ENCODE measurements at regions not wholly inside any gene's neighbourhood (a gene's known extent, or its start where the extent isn't known, plus 50 kb on each side); places are given as distances from the start of the nearest gene placed in this dataset.

DNA sequence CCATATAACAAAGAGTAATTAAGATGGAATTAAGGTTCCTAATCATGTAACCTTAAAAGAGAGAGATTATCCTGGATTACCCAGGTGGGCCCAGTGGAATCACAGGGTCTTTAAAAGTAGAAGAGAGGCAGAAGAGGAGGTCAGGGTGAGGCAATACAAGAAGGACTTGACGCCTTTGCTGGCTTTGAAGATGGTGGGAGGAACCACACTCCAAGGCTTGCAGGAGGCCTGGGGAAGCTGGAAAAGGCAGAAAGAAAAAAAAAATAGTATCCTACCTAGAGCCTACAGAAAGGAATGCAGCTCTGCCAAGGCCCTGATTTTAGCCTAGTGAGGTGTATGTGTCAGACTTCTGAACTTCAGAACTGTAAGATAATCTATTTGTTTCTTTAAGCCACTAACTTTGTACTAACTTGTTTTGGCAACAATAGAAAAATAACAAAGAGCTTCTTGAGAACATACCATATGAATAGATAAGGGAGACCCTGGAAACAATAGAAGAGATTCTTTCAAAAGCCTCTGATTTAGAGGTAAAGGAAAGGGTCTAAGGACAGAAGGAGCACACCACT lies 229.9 kb upstream of the TTC29 start:
- Mint-ChIP-seq H3K36me3 (ENCODE audit: low read depth) (no peaks in the 10 kb centered on the region), H3K4me1 (ENCODE audit: low read depth) (no peaks in the 10 kb centered on the region), H3K4me3 (no peak overlapping the region), H3K9me3 (no peaks in the 10 kb centered on the region), H3K27me3 (peaks cover 3% of the 10 kb centered on the region), H3K27ac (no peak overlapping the region)
- Histone ChIP-seq H3K27me3 (ENCODE audit: control insufficient read depth in 1 of 2, insufficient read depth in 2 of 2, low read length in 2 of 2) (no peaks in the 10 kb centered on the region), H3K9me3 (ENCODE audit: control insufficient read depth in 1 of 2, insufficient read depth in 1 of 2, low read length in 2 of 2) (no peaks in the 10 kb centered on the region), H3K4me1 (ENCODE audit: insufficient read depth, low read length) (no peaks in the 10 kb centered on the region), H3K4me3 (ENCODE audit: low read length) (no peak overlapping the region), H3K27ac (ENCODE audit: low read depth in 1 of 2, low read length in 2 of 2) (no peak overlapping the region), H3K36me3 (ENCODE audit: insufficient read depth, low read length) (no peaks in the 10 kb centered on the region)
- ChIA-PET POLR2A (no interaction called here), CTCF (no interaction called here)
- TF ChIP-seq, protein P1, sequence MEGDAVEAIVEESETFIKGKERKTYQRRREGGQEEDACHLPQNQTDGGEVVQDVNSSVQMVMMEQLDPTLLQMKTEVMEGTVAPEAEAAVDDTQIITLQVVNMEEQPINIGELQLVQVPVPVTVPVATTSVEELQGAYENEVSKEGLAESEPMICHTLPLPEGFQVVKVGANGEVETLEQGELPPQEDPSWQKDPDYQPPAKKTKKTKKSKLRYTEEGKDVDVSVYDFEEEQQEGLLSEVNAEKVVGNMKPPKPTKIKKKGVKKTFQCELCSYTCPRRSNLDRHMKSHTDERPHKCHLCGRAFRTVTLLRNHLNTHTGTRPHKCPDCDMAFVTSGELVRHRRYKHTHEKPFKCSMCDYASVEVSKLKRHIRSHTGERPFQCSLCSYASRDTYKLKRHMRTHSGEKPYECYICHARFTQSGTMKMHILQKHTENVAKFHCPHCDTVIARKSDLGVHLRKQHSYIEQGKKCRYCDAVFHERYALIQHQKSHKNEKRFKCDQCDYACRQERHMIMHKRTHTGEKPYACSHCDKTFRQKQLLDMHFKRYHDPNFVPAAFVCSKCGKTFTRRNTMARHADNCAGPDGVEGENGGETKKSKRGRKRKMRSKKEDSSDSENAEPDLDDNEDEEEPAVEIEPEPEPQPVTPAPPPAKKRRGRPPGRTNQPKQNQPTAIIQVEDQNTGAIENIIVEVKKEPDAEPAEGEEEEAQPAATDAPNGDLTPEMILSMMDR (IDR thresholded peaks at IDR 0.05), result no peak
- intact Hi-C loops (cut with DNase I, micrococcal nuclease), result no loop called here
- no peak for DNase-seq
- ATAC-seq (ENCODE audit: poor library complexity), result no peak

DNA sequence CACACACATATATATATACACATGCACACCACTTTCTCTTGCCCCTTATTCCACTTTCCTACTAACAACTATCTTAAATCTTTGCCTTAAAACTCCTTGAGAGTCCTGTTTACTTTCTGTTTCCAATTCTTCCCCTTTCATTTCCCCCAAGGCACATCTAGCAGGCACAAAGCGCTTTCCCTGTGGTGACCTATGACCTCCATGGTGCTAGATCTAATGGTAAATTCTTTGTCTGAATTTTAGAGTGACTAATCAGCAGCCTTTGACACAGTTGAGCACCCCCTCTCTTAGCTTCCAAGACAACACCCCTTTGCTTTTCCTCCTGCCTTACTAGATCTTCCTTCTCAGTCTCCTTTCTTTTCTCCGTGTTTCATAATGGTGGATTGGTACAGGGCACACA lies 236.4 kb upstream of the TTC29 start:
- TF ChIP-seq, protein P1 (IDR thresholded peaks at IDR 0.05), result no peak
- Histone ChIP-seq H3K27me3 (ENCODE audit: control insufficient read depth in 1 of 2, insufficient read depth in 2 of 2, low read length in 2 of 2) (no peaks in the 10 kb centered on the region), H3K4me1 (ENCODE audit: insufficient read depth, low read length) (no peaks in the 10 kb centered on the region), H3K27ac (ENCODE audit: low read depth in 1 of 2, low read length in 2 of 2) (no peak overlapping the region), H3K9me3 (ENCODE audit: control insufficient read depth in 1 of 2, insufficient read depth in 1 of 2, low read length in 2 of 2) (no peaks in the 10 kb centered on the region), H3K4me3 (ENCODE audit: low read length) (no peak overlapping the region), H3K36me3 (ENCODE audit: insufficient read depth, low read length) (no peaks in the 10 kb centered on the region)
- no peaks in the 10 kb centered on the region for H3K9me3 Mint-ChIP-seq
- H3K27ac Mint-ChIP-seq, result no peak overlapping the region
- no peak overlapping the region for H3K4me3 Mint-ChIP-seq
- H3K36me3 Mint-ChIP-seq (ENCODE audit: low read depth), result no peaks in the 10 kb centered on the region
- peaks cover 11% of the 10 kb centered on the region for H3K27me3 Mint-ChIP-seq
- intact Hi-C loops (cut with DNase I, micrococcal nuclease), result no loop called here
- ATAC-seq (ENCODE audit: poor library complexity), result no peak
- CTCF ChIA-PET, result no interaction called here
- DNase-seq, result no peak
- POLR2A ChIA-PET, result no interaction called here
- no peaks in the 10 kb centered on the region for H3K4me1 Mint-ChIP-seq (ENCODE audit: low read depth)

DNA sequence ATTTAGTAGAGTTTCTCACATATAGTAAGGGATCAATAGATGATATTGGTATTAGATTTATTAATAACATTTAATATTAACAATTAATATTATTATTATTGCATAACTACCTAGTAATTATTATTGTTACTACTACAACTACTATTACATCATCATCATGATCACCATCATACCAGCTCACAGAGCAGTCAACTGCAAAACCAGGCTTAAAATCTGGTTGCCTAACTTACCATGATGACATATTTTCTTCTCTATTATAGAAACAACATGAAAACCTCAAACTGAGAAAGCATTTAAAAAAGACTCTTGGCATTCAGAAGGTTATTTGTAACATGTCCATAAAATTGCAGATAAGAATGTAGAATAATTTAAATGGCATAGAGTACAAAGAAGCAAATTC lies 247.0 kb upstream of the TTC29 start:
- DNase-seq (no peak), ATAC-seq (ENCODE audit: poor library complexity) (no peak)
- no peak overlapping the region for H3K27ac Mint-ChIP-seq
- H3K4me3 ChIP-seq (ENCODE audit: low read length), result no peak overlapping the region
- no peaks in the 10 kb centered on the region for H3K27me3 Mint-ChIP-seq
- ChIA-PET CTCF (no interaction called here), POLR2A (no interaction called here)
- no peaks in the 10 kb centered on the region for H3K4me1 Mint-ChIP-seq (ENCODE audit: low read depth)
- intact Hi-C loops (cut with DNase I, micrococcal nuclease), result no loop called here
- no peak overlapping the region for H3K27ac ChIP-seq (ENCODE audit: low read depth in 1 of 2, low read length in 2 of 2)
- no peaks in the 10 kb centered on the region for H3K27me3 ChIP-seq (ENCODE audit: control insufficient read depth in 1 of 2, insufficient read depth in 2 of 2, low read length in 2 of 2)
- H3K9me3 Mint-ChIP-seq, result peaks cover 8% of the 10 kb centered on the region
- H3K4me3 Mint-ChIP-seq, result no peak overlapping the region
- no peaks in the 10 kb centered on the region for H3K4me1 ChIP-seq (ENCODE audit: insufficient read depth, low read length)
- no peaks in the 10 kb centered on the region for H3K36me3 ChIP-seq (ENCODE audit: insufficient read depth, low read length)
- H3K36me3 Mint-ChIP-seq (ENCODE audit: low read depth), result no peaks in the 10 kb centered on the region
- TF ChIP-seq, protein P1 (IDR thresholded peaks at IDR 0.05), result no peak
- no peaks in the 10 kb centered on the region for H3K9me3 ChIP-seq (ENCODE audit: control insufficient read depth in 1 of 2, insufficient read depth in 1 of 2, low read length in 2 of 2)
